ENCODE measurements at regions not wholly inside any gene's neighbourhood (a gene's known extent, or its start where the extent isn't known, plus 50 kb on each side); places are given as distances from the start of the nearest gene placed in this dataset.

- Mint-ChIP-seq H3K36me3 (no peaks in the 10 kb centered on the region), H3K9me3 (no peaks in the 10 kb centered on the region), H3K4me1 (no peaks in the 10 kb centered on the region), H3K4me3 (no peak overlapping the region), H3K27me3 (no peaks in the 10 kb centered on the region), H3K27ac (no peak overlapping the region)
- ATAC-seq (ENCODE audit: low read depth) (no peak), DNase-seq (no peak)
- POLR2A ChIA-PET, result no interaction called here
These were observed 590.8 kb downstream of the SOX6 start for GRCh38 chr11:15765530-15765929.

- POLR2A ChIA-PET, result no interaction called here
- Mint-ChIP-seq H3K27me3 (no peaks in the 10 kb centered on the region), H3K4me1 (no peaks in the 10 kb centered on the region), H3K36me3 (no peaks in the 10 kb centered on the region), H3K27ac (no peak overlapping the region), H3K4me3 (no peak overlapping the region), H3K9me3 (no peaks in the 10 kb centered on the region)
- ATAC-seq (ENCODE audit: low read depth), result no peak
- no peak for DNase-seq
These were observed 588.0 kb downstream of the SOX6 start for GRCh38 chr11:15768321-15768720.

GRCh38 chr11:15769203-15769602, 587.1 kb downstream of the SOX6 start:
- POLR2A ChIA-PET, result no interaction called here

GRCh38 chr11:15770798-15771414, 585.4 kb downstream of the SOX6 start:
- H3K27ac Mint-ChIP-seq, result no peak overlapping the region
- H3K4me1 Mint-ChIP-seq, result no peaks in the 10 kb centered on the region
- no peak overlapping the region for H3K4me3 Mint-ChIP-seq
- no peaks in the 10 kb centered on the region for H3K36me3 Mint-ChIP-seq
- DNase-seq, result no peak
- H3K9me3 Mint-ChIP-seq, result no peaks in the 10 kb centered on the region
- POLR2A ChIA-PET, result no interaction called here
- no peaks in the 10 kb centered on the region for H3K27me3 Mint-ChIP-seq
- no peak for ATAC-seq (ENCODE audit: low read depth)

More at GRCh38 chr11:15769203-15769602, 587.1 kb downstream of the SOX6 start:
- Mint-ChIP-seq H3K27ac (no peak overlapping the region), H3K27me3 (no peaks in the 10 kb centered on the region), H3K4me3 (no peak overlapping the region), H3K4me1 (no peaks in the 10 kb centered on the region), H3K9me3 (no peaks in the 10 kb centered on the region), H3K36me3 (no peaks in the 10 kb centered on the region)
- ATAC-seq (ENCODE audit: low read depth), result no peak
- no peak for DNase-seq

- Mint-ChIP-seq H3K27ac (no peak overlapping the region), H3K4me1 (no peaks in the 10 kb centered on the region), H3K9me3 (no peaks in the 10 kb centered on the region), H3K27me3 (no peaks in the 10 kb centered on the region), H3K36me3 (no peaks in the 10 kb centered on the region), H3K4me3 (no peak overlapping the region)
- no peak for DNase-seq
- POLR2A ChIA-PET, result no interaction called here
- ATAC-seq (ENCODE audit: low read depth), result no peak
These were observed 583.8 kb downstream of the SOX6 start for GRCh38 chr11:15772547-15772946.

- Mint-ChIP-seq H3K4me3 (no peak overlapping the region), H3K4me1 (no peaks in the 10 kb centered on the region), H3K36me3 (no peaks in the 10 kb centered on the region), H3K27ac (no peak overlapping the region), H3K27me3 (no peaks in the 10 kb centered on the region), H3K9me3 (no peaks in the 10 kb centered on the region)
- POLR2A ChIA-PET, result no interaction called here
- DNase-seq (no peak), ATAC-seq (ENCODE audit: low read depth) (no peak)
These were observed 583.4 kb downstream of the SOX6 start for GRCh38 chr11:15772981-15773380.

GRCh38 chr11:15773476-15774387, 582.6 kb downstream of the SOX6 start:
- ATAC-seq (ENCODE audit: low read depth), result no peak
- no peak for DNase-seq
- no peaks in the 10 kb centered on the region for H3K4me1 Mint-ChIP-seq
- H3K36me3 Mint-ChIP-seq, result no peaks in the 10 kb centered on the region
- no peaks in the 10 kb centered on the region for H3K9me3 Mint-ChIP-seq
- no peak overlapping the region for H3K4me3 Mint-ChIP-seq
- H3K27ac Mint-ChIP-seq, result no peak overlapping the region
- POLR2A ChIA-PET, result no interaction called here
- no peaks in the 10 kb centered on the region for H3K27me3 Mint-ChIP-seq

GRCh38 chr11:15774388-15774939, 581.9 kb downstream of the SOX6 start:
- Mint-ChIP-seq H3K4me1 (no peaks in the 10 kb centered on the region), H3K36me3 (no peaks in the 10 kb centered on the region), H3K27me3 (no peaks in the 10 kb centered on the region), H3K4me3 (no peak overlapping the region), H3K9me3 (no peaks in the 10 kb centered on the region), H3K27ac (no peak overlapping the region)
- POLR2A ChIA-PET, result no interaction called here
- no peak for ATAC-seq (ENCODE audit: low read depth)
- no peak for DNase-seq

- Mint-ChIP-seq H3K36me3 (no peaks in the 10 kb centered on the region), H3K27ac (no peak overlapping the region), H3K27me3 (no peaks in the 10 kb centered on the region), H3K9me3 (no peaks in the 10 kb centered on the region), H3K4me3 (no peak overlapping the region), H3K4me1 (no peaks in the 10 kb centered on the region)
- ATAC-seq (ENCODE audit: low read depth) (no peak), DNase-seq (no peak)
- POLR2A ChIA-PET, result no interaction called here
These were observed 581.3 kb downstream of the SOX6 start for GRCh38 chr11:15775015-15775541.

- H3K4me1 Mint-ChIP-seq, result no peaks in the 10 kb centered on the region
- POLR2A ChIA-PET, result no interaction called here
- no peaks in the 10 kb centered on the region for H3K27me3 Mint-ChIP-seq
- no peak for ATAC-seq (ENCODE audit: low read depth)
- no peak overlapping the region for H3K4me3 Mint-ChIP-seq
- no peak for DNase-seq
- H3K9me3 Mint-ChIP-seq, result no peaks in the 10 kb centered on the region
- no peaks in the 10 kb centered on the region for H3K36me3 Mint-ChIP-seq
- no peak overlapping the region for H3K27ac Mint-ChIP-seq
These were observed 580.5 kb downstream of the SOX6 start for GRCh38 chr11:15775797-15776196.

- no peaks in the 10 kb centered on the region for H3K4me1 Mint-ChIP-seq
- H3K27me3 Mint-ChIP-seq, result no peaks in the 10 kb centered on the region
- no peaks in the 10 kb centered on the region for H3K9me3 Mint-ChIP-seq
- POLR2A ChIA-PET, result no interaction called here
- H3K27ac Mint-ChIP-seq, result no peak overlapping the region
- no peak for DNase-seq
- H3K36me3 Mint-ChIP-seq, result no peaks in the 10 kb centered on the region
- ATAC-seq (ENCODE audit: low read depth), result no peak
- no peak overlapping the region for H3K4me3 Mint-ChIP-seq
These were observed 580.0 kb downstream of the SOX6 start for GRCh38 chr11:15776366-15776765.

GRCh38 chr11:15779518-15779917, 576.8 kb downstream of the SOX6 start:
- Mint-ChIP-seq H3K4me1 (no peaks in the 10 kb centered on the region), H3K27me3 (no peaks in the 10 kb centered on the region), H3K9me3 (no peaks in the 10 kb centered on the region), H3K27ac (no peak overlapping the region), H3K36me3 (no peaks in the 10 kb centered on the region), H3K4me3 (no peak overlapping the region)
- POLR2A ChIA-PET, result no interaction called here
- no peak for ATAC-seq (ENCODE audit: low read depth)
- no peak for DNase-seq

- H3K36me3 Mint-ChIP-seq, result no peaks in the 10 kb centered on the region
- DNase-seq (no peak), ATAC-seq (ENCODE audit: low read depth) (no peak)
- no peak overlapping the region for H3K4me3 Mint-ChIP-seq
- H3K27ac Mint-ChIP-seq, result no peak overlapping the region
- POLR2A ChIA-PET, result no interaction called here
- H3K9me3 Mint-ChIP-seq, result no peaks in the 10 kb centered on the region
- no peaks in the 10 kb centered on the region for H3K27me3 Mint-ChIP-seq
- no peaks in the 10 kb centered on the region for H3K4me1 Mint-ChIP-seq
These were observed 576.0 kb downstream of the SOX6 start for GRCh38 chr11:15780382-15780781.

- POLR2A ChIA-PET, result no interaction called here
- H3K4me1 Mint-ChIP-seq, result no peaks in the 10 kb centered on the region
- no peak overlapping the region for H3K27ac Mint-ChIP-seq
- ATAC-seq (ENCODE audit: low read depth) (no peak), DNase-seq (no peak)
- no peaks in the 10 kb centered on the region for H3K27me3 Mint-ChIP-seq
- no peaks in the 10 kb centered on the region for H3K9me3 Mint-ChIP-seq
- no peaks in the 10 kb centered on the region for H3K36me3 Mint-ChIP-seq
- H3K4me3 Mint-ChIP-seq, result no peak overlapping the region
These were observed 575.5 kb downstream of the SOX6 start for GRCh38 chr11:15780837-15781236.

All from activated naive CD8-positive, alpha-beta T cell treated with anti-CD3 and anti-CD28 coated beads, Interleukin-2, amount 10 ng/mL, durations not matched to agents 7 days and 5 days (primary cell).